Stimulated activated effector memory CD8-positive, alpha-beta T cell treated with anti-CD3 and anti-CD28 coated beads, Interleukin-12 subunit alpha, Interleukin-12 subunit beta, amount 100 ng/mL, for 72 hours (primary cell): ENCODE measurements at regions not wholly inside any gene's neighbourhood (a gene's known extent, or its start where the extent isn't known, plus 50 kb on each side); places are given as distances from the start of the nearest gene placed in this dataset.

Experiments
- ATAC-seq: fragments of 150-1000 bp; cut with Tn5 transposase; 2 replicates; pipeline ENCODE4 v1.10.0; 2021
- DNase-seq, 2 donors: peaks; one replicate each; pipeline ENCODE4 v3.0.0; 2021 to 2022; ENCODE audit warnings: low spot score in 2 of 2
- H3K27ac Mint-ChIP-seq: one replicate; pipeline ENCODE4 v1.8.0; 2022; ENCODE audit warnings: mild to moderate bottlenecking, mixed read lengths
- H3K36me3 Mint-ChIP-seq: one replicate; pipeline ENCODE4 v1.8.0; 2022; ENCODE audit warnings: mild to moderate bottlenecking, mixed read lengths
- H3K4me1 Mint-ChIP-seq: one replicate; pipeline ENCODE4 v1.8.0; 2022; ENCODE audit warnings: mixed read lengths
- H3K4me3 Mint-ChIP-seq: one replicate; pipeline ENCODE4 v1.8.0; 2022; ENCODE audit warnings: mild to moderate bottlenecking, mixed read lengths
- H3K9me3 Mint-ChIP-seq: one replicate; pipeline ENCODE4 v1.8.0; 2022; ENCODE audit warnings: mixed read lengths

- DNase-seq (no peak), ATAC-seq (no peak)
- Mint-ChIP-seq H3K9me3 (no peaks in the 10 kb centered on the region), H3K4me3 (no peak overlapping the region), H3K36me3 (no peaks in the 10 kb centered on the region), H3K27ac (no peak overlapping the region), H3K4me1 (no peaks in the 10 kb centered on the region)
Observed at GRCh38 chr5:74259572-74259971, 381.0 kb downstream of the ENC1 start.

- ATAC-seq (no peak), DNase-seq (no peak)
- no peak overlapping the region for H3K4me3 Mint-ChIP-seq
- H3K27ac Mint-ChIP-seq = no peak overlapping the region
- no peaks in the 10 kb centered on the region for H3K4me1 Mint-ChIP-seq
- no peaks in the 10 kb centered on the region for H3K36me3 Mint-ChIP-seq
- H3K9me3 Mint-ChIP-seq = no peaks in the 10 kb centered on the region
Observed at GRCh38 chr5:74258314-74258665, 382.2 kb downstream of the ENC1 start.

- H3K36me3 Mint-ChIP-seq = no peaks in the 10 kb centered on the region
- ATAC-seq (no peak), DNase-seq (no peak)
- no peaks in the 10 kb centered on the region for H3K9me3 Mint-ChIP-seq
- H3K27ac Mint-ChIP-seq = no peak overlapping the region
- H3K4me1 Mint-ChIP-seq = no peaks in the 10 kb centered on the region
- no peak overlapping the region for H3K4me3 Mint-ChIP-seq
Observed at GRCh38 chr5:74257645-74258313, 382.7 kb downstream of the ENC1 start.

- Mint-ChIP-seq H3K9me3 (no peaks in the 10 kb centered on the region), H3K4me1 (no peaks in the 10 kb centered on the region), H3K27ac (no peak overlapping the region), H3K36me3 (no peaks in the 10 kb centered on the region), H3K4me3 (no peak overlapping the region)
- ATAC-seq = no peak
- DNase-seq = no peak
Observed at GRCh38 chr5:74257060-74257527, 383.4 kb downstream of the ENC1 start.

- H3K27ac Mint-ChIP-seq = no peak overlapping the region
- DNase-seq (no peak), ATAC-seq (no peak)
- H3K4me1 Mint-ChIP-seq = no peaks in the 10 kb centered on the region
- H3K9me3 Mint-ChIP-seq = no peaks in the 10 kb centered on the region
- H3K36me3 Mint-ChIP-seq = no peaks in the 10 kb centered on the region
- no peak overlapping the region for H3K4me3 Mint-ChIP-seq
Observed at GRCh38 chr5:74255692-74256392, 384.7 kb downstream of the ENC1 start.

GRCh38 chr5:74254257-74254656 is 386.3 kb downstream of the ENC1 start:
- no peak for DNase-seq
- H3K4me1 Mint-ChIP-seq = no peaks in the 10 kb centered on the region
- no peaks in the 10 kb centered on the region for H3K9me3 Mint-ChIP-seq
- no peaks in the 10 kb centered on the region for H3K36me3 Mint-ChIP-seq
- no peak for ATAC-seq
- no peak overlapping the region for H3K27ac Mint-ChIP-seq
- H3K4me3 Mint-ChIP-seq = no peak overlapping the region

- H3K9me3 Mint-ChIP-seq = no peaks in the 10 kb centered on the region
- DNase-seq = no peak
- H3K4me1 Mint-ChIP-seq = no peaks in the 10 kb centered on the region
- H3K27ac Mint-ChIP-seq = no peak overlapping the region
- ATAC-seq = no peak
- H3K36me3 Mint-ChIP-seq = no peaks in the 10 kb centered on the region
- H3K4me3 Mint-ChIP-seq = no peak overlapping the region
Observed at GRCh38 chr5:74252044-74252443, 388.5 kb downstream of the ENC1 start.

GRCh38 chr5:74251141-74252035 is 389.1 kb downstream of the ENC1 start:
- ATAC-seq = no peak
- no peaks in the 10 kb centered on the region for H3K36me3 Mint-ChIP-seq
- H3K4me1 Mint-ChIP-seq = no peaks in the 10 kb centered on the region
- no peak for DNase-seq
- H3K27ac Mint-ChIP-seq = no peak overlapping the region
- H3K4me3 Mint-ChIP-seq = no peak overlapping the region
- H3K9me3 Mint-ChIP-seq = no peaks in the 10 kb centered on the region

- Mint-ChIP-seq H3K4me1 (no peaks in the 10 kb centered on the region), H3K36me3 (no peaks in the 10 kb centered on the region), H3K27ac (no peak overlapping the region), H3K9me3 (no peaks in the 10 kb centered on the region), H3K4me3 (no peak overlapping the region)
- DNase-seq (no peak), ATAC-seq (peak; percentile 32)
Observed at GRCh38 chr5:74250304-74251102, 390.0 kb downstream of the ENC1 start.

GRCh38 chr5:74248576-74248975 is 392.0 kb downstream of the ENC1 start:
- no peaks in the 10 kb centered on the region for H3K36me3 Mint-ChIP-seq
- no peak for DNase-seq
- no peak for ATAC-seq
- no peaks in the 10 kb centered on the region for H3K4me1 Mint-ChIP-seq
- H3K4me3 Mint-ChIP-seq = no peak overlapping the region
- no peaks in the 10 kb centered on the region for H3K9me3 Mint-ChIP-seq
- H3K27ac Mint-ChIP-seq = no peak overlapping the region

GRCh38 chr5:74244406-74244805 is 396.1 kb downstream of the ENC1 start:
- Mint-ChIP-seq H3K4me3 (no peak overlapping the region), H3K27ac (no peak overlapping the region), H3K4me1 (no peaks in the 10 kb centered on the region), H3K9me3 (no peaks in the 10 kb centered on the region), H3K36me3 (no peaks in the 10 kb centered on the region)
- ATAC-seq = no peak
- no peak for DNase-seq

GRCh38 chr5:74243634-74244033 is 396.9 kb downstream of the ENC1 start:
- DNase-seq (no peak), ATAC-seq (no peak)
- no peak overlapping the region for H3K4me3 Mint-ChIP-seq
- no peaks in the 10 kb centered on the region for H3K4me1 Mint-ChIP-seq
- H3K27ac Mint-ChIP-seq = no peak overlapping the region
- H3K9me3 Mint-ChIP-seq = no peaks in the 10 kb centered on the region
- H3K36me3 Mint-ChIP-seq = no peaks in the 10 kb centered on the region

- no peaks in the 10 kb centered on the region for H3K36me3 Mint-ChIP-seq
- ATAC-seq (no peak), DNase-seq (no peak)
- no peak overlapping the region for H3K4me3 Mint-ChIP-seq
- H3K9me3 Mint-ChIP-seq = peaks cover 5% of the 10 kb centered on the region
- no peak overlapping the region for H3K27ac Mint-ChIP-seq
- no peaks in the 10 kb centered on the region for H3K4me1 Mint-ChIP-seq
Observed at GRCh38 chr5:74242516-74242915, 398.0 kb downstream of the ENC1 start.

- DNase-seq (no peak), ATAC-seq (no peak)
- Mint-ChIP-seq H3K4me3 (no peak overlapping the region), H3K4me1 (no peaks in the 10 kb centered on the region), H3K36me3 (no peaks in the 10 kb centered on the region), H3K27ac (no peak overlapping the region), H3K9me3 (peaks cover 5% of the 10 kb centered on the region)
Observed at GRCh38 chr5:74241751-74242140, 398.8 kb downstream of the ENC1 start.
